ENCODE measurements at regions not wholly inside any gene's neighbourhood (a gene's known extent, or its start where the extent isn't known, plus 50 kb on each side); places are given as distances from the start of the nearest gene placed in this dataset.
A peak's percentile ranks its signal among the peaks of the same experiment; 100 is the strongest.
"Not testable (repeated sequence)": the region's sequence is repeated elsewhere in the genome, so short reads cannot be mapped to it uniquely, and the experiment has no call there.

- DNase-seq = peak in 2 of 4 experiments; percentile 11 to 38
Observed at GRCh38 chr14:81765651-81766275, 232.1 kb upstream of the SEL1L start.

GRCh38 chr14:81766321-81766915 lies 232.8 kb upstream of the SEL1L start:
- peak; percentile 46 to 78 (median 70) for DNase-seq

- DNase-seq = peak; percentile 26 to 80 (median 63)
Observed at GRCh38 chr14:81767266-81767995, 233.8 kb upstream of the SEL1L start.

GRCh38 chr14:81771651-81772275 lies 238.1 kb upstream of the SEL1L start:
- DNase-seq = peak in 2 of 4 experiments; percentile 55 to 74

GRCh38 chr14:81772381-81772780 lies 238.7 kb upstream of the SEL1L start:
- peak; percentile 12 to 89 (median 62) for DNase-seq

- no peak for DNase-seq
Observed at GRCh38 chr14:81776531-81776930, 242.9 kb upstream of the SEL1L start.

GRCh38 chr14:81781798-81782197 lies 248.1 kb upstream of the SEL1L start:
- not testable (repeated sequence) for DNase-seq

- no peak for DNase-seq
Observed at GRCh38 chr14:81784084-81784483, 250.4 kb upstream of the SEL1L start.

GRCh38 chr14:81797315-81797714 lies 263.7 kb upstream of the SEL1L start:
- no peak for DNase-seq

- no peak for DNase-seq
Observed at GRCh38 chr14:81801921-81802320, 268.3 kb upstream of the SEL1L start.

- DNase-seq = no peak
Observed at GRCh38 chr14:81802341-81802740, 268.7 kb upstream of the SEL1L start.

GRCh38 chr14:81805785-81806184 lies 272.1 kb upstream of the SEL1L start:
- no peak for DNase-seq

- DNase-seq = no peak
Observed at GRCh38 chr14:81811705-81812269, 278.1 kb upstream of the SEL1L start.

GRCh38 chr14:81818271-81818670 lies 284.6 kb upstream of the SEL1L start:
- DNase-seq = no peak

GRCh38 chr14:81819344-81819743 lies 285.7 kb upstream of the SEL1L start:
- no peak for DNase-seq

GRCh38 chr14:81819910-81820309 lies 286.3 kb upstream of the SEL1L start:
- DNase-seq = no peak

GRCh38 chr14:81826081-81826480 lies 292.4 kb upstream of the SEL1L start:
- no peak for DNase-seq

- no peak for DNase-seq
Observed at GRCh38 chr14:81829447-81829846, 295.8 kb upstream of the SEL1L start.

GRCh38 chr14:81831128-81831820 lies 297.6 kb upstream of the SEL1L start:
- DNase-seq = no peak

GRCh38 chr14:81834308-81834707 lies 300.7 kb upstream of the SEL1L start:
- no peak for DNase-seq

GRCh38 chr14:81837304-81837703 lies 303.7 kb upstream of the SEL1L start:
- DNase-seq = peak; percentile 12 to 51 (median 42)

- no peak for DNase-seq
Observed at GRCh38 chr14:81839056-81839455, 305.4 kb upstream of the SEL1L start.

All from suppressor macrophage (primary cell).